DMS114 treated with DMSO at 0.1 percent for 48 hours (cell line): ENCODE measurements at regions not wholly inside any gene's neighbourhood (a gene's known extent, or its start where the extent isn't known, plus 50 kb on each side); places are given as distances from the start of the nearest gene placed in this dataset.

ENCODE experiments used
- DNase-seq: peaks from one replicate; lab custom pipeline; 2025; ENCODE audit not compliant: unreplicated experiment; lab: John Stamatoyannopoulos, UW

DNA sequence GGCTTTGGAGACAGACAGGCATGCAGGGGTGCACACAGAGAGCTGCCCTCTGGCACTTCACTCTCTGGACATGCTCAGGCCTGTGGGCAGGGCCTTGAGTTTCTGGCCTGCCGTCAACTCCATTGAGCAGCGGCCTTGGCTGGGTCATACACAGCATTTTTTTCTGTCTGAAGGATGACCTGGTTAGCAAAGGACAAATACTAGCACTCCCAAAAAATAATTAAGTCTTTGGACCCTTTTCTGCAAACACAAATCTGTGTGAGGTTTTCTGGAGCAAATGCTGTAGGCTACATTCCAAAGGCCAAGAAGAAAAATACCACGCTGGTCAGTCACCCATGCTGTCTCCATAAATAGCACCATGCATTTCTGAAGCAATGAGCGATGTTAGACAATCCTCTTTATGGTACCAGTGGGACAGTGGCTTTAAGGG, 124.7 kb upstream of the CTAGE1 start:
- no peak for DNase-seq

DNA sequence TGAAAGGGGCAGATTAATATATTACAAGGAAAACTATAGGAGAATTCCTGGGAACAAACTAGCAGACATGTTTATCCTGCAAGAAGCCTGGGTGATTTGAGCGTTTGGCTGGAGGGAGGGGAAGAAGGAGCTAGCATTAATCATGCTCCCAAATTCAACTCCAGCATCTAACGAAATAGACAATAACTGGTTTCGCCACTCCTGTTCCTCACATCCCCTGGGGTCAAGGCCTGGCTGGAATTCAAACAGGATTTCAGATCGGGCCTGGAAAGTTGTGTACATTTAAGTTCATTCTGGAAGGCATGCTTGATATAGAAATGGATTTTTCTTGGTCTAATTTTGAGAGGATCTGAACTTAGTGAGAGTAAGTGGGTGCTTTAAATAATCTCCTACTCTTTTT, 126.1 kb upstream of the CTAGE1 start:
- no peak for DNase-seq

DNA sequence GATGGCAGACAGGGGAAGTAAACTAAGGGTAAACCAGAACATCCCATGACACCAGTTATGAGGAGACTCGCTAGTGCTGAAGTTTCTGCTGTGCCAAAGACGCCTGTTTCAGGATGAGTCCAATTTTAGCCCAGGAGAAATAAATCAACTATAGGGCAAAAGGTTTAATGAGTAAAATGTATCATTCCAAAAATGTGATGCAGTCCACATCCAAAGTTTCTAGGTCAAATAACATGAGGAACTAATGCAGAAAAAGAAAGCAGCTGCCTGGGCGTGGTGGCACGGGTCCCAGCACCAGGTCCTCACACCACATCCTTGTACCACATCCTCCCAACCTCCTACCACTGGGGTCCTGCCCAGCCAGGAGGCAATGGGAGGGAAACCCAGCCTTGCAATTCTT, 126.9 kb upstream of the CTAGE1 start:
- no peak for DNase-seq

DNA sequence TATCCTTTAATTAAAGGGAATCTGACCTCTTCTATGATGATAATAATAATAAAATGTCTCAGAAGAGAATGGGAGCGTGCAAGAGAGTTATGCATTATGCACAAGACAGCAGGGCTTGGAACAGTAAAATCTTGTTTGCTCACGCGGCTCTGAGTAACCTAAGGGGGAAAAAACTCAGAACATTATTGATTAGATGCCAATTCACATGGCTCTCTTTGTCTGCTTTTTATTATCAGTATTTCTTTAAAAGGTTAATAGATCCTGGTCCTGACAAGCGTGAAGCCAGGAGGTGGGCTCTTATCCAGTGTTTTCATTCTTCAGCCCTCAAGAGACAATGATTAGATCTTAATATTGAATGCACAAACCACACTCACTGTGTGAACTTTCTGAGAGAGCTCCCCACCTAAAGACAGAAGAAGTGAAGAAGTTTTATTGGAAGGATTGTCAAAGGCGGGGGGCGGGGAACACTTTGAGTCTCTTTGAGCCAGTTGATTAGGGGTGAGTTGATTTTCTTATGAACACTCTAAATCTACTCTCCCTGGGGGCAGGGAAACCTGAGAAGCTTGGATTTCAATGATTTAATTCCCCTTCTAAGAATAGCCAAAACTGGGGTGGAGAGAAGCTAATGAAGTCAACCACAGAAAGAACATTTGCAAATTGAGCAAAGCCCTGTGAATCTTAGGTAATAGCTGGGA, 127.5 kb upstream of the CTAGE1 start:
- no peak for DNase-seq

DNA sequence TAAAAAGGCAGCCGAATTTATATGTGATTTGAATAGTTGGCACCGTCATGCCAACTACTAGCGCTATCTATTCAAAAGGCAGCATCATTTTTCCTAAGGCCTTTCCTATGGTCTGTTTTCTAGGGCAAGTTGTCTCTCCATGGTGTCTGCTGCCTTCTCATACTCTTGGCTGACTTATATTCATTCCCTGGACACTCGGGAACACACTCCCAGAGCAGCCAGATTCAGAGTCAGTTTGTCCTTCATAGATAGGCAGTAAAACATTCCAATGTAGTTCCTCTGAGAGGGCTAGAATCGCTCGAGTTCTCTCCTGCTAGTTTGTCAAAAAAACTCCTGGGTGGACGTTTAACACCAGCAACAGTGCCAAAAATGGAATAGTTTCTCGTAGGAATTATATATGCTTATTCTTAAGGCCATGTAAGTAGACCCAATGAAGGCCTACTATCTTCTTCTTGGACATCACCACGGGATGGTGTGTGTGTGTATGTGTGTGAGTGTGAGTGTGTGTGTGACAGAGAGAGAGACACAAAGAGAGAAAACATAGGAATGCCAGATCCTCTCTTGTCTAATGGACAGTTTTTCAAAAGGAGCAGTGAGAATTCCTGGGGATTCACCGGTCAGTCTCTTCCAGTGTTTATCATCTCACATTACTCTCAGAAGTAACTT, 129.3 kb upstream of the CTAGE1 start:
- DNase-seq: no peak

DNA sequence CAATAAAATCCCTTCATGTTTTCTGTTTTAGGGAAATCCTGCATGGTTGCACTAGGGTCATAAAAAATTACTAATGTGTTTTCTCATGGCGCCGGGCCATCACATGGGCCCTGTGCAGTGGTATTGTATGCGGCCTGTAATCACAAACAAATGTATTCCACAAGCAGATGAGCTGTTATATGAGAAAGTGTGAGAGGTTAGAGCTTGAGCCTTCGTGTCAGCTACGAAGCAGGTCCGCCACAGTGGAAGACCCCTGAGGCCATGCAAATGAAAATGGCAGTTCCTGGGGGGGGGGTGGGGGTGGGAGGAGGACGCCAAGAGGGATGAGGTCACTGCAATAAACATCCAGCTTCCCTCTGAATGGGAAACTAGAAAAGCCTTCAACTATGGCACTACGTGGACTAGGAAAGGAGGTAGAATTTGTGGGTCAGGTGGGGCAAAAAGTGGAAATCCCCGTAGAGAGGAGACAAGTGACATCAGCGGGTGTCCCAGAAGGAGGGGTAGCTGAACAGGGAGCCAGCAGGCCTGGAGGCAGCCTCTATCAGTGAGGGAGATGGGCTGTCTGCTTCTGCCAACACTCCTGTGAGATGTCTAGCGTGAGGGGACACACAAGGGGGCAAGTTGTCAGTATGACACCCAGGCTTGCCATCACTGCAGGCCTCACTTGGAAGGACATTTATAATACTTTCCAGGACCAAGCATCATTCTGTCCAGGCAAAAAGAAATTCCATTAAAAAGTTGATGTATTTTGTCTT, 130.3 kb upstream of the CTAGE1 start:
- DNase-seq: no peak

DNA sequence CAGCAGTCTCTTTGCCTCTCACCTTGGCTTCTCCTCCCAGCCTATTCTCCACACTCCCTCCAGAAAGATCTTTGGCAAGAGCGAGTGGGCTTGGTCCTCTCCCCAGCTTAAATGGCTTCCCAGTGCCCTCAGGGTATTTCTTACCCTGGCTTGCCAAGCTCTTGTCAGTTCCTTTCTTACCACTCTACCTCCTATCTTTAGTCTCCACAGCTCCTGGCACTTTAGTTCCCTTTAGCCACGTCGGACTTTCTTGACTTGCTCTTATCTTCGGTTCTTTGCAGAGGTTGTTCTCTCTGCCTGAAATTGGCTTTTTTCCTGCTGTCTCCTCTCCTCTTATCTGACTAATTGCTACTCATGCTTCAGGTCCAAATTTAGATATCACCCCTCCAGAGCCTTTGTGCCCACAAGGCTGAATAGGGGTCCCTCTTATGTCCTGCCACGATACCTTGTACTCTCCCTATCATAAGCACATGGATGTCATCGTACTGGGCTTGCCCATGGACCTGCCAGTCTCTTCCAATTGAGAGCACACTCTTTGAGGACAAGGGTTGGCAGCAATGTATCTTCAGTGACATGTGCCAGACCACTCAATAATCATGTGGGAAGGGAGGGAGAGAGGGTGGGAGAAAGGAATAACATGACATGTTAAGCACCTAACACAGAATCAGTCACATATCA, 131.7 kb upstream of the CTAGE1 start:
- no peak for DNase-seq

DNA sequence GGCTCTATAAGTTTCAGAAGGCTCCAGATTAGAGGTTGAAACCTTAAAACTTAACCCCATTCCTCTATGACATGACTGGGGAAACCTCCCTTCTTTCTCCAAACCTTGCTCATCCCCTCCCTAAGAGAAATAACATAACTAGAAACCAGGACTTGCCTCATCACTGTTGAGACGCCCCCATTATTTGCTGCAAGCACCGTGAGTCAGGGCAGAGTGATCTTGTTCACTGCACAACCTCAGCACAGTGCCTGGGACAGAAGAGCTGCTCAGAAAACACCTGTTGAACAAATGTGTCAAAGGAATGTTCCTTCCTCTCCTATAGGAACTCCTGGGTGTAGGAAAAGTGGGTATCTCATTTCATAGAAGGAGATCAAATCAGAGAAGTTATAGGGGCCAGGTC, 132.7 kb upstream of the CTAGE1 start:
- DNase-seq: no peak

DNA sequence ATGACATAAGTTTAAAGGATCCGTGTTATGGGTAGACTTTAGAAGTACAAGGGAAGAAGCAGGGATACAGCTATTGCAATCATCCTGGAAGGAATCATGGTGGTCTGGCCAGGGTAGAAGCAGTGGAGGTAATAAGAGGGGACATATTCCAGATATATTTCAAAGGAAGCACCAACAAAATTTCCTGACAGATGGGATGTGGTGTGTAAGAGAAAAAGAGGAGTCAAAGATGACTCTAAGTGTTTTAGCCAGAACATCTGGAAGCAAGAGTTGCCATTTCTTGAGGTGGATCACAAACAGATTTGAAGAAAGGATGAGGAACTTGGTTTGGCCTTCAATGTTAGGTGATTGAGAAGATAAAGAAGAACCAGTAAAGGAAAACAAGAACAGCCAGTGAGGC, 133.1 kb upstream of the CTAGE1 start:
- DNase-seq: no peak

DNA sequence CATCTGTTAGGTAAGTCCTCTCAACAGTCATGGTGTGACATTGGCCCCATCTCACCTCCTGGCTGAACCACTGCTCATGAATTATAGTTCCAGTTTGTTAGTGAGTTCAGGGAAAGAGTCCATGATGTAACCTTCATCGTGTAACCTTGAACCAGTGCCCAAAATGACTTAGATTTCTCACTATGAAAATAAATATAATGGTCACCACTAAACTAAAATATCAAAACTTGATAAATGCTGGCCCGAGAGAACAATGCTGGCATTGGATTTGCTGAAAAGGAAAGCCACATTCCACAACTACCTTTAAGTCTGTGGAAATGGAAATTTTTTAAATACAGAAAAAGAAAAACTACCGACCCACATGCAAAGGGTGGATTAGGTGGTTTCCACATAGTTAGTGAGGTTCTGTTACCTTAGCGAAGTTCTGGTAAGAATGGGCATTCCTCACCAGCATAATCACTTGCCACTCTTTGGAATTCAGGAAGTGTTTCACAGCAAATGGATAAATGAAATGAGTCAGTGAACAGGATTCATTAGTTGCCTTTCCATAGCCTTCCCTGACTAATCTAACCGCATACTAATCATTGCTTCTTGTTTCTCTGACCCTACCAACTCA, 133.9 kb upstream of the CTAGE1 start:
- DNase-seq: no peak

DNA sequence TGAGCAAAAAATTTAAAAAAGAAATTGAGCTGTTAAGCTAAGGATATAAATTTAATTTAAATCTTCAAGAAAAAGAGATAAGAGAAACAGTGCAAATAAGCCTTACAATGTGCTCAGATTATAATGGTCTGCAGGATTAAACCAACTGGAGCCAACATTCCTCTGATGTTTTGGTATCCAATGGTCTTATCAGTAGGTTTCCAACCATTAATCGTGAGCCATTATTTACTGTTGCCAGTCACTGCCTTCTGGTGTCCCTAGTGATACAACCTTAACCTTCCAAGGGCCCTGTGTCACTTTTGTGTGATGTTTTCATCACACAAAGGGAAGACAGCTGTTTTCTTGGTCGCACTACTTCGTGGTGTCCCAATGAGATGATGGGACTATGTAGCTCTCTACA, 134.5 kb upstream of the CTAGE1 start:
- no peak for DNase-seq

DNA sequence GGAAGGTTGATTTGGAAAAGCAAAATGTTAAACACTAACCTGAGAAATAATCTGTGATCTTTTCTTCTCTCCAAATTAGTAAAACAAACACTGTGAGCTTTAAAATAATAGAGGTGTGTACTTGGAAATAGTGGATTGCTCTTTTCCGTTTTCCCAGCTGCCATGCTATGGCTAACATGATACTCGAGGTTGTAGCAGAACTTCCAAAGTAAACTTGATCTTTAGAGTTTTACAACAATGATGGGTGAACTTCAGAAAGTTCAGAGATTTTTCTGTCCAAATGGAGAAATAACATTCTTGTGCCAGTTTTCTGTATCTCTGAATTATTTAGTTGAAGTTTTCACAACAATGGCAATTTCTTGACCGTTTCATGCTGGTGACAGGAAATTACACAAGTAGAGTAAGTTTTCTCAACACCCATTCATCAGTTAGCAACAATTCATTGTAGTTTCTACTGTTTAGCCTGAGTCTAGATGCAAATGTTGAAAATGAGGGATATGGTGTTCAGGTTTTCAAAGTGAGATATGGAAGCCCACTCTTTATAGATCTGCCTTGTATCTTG, 135.3 kb upstream of the CTAGE1 start:
- no peak for DNase-seq

DNA sequence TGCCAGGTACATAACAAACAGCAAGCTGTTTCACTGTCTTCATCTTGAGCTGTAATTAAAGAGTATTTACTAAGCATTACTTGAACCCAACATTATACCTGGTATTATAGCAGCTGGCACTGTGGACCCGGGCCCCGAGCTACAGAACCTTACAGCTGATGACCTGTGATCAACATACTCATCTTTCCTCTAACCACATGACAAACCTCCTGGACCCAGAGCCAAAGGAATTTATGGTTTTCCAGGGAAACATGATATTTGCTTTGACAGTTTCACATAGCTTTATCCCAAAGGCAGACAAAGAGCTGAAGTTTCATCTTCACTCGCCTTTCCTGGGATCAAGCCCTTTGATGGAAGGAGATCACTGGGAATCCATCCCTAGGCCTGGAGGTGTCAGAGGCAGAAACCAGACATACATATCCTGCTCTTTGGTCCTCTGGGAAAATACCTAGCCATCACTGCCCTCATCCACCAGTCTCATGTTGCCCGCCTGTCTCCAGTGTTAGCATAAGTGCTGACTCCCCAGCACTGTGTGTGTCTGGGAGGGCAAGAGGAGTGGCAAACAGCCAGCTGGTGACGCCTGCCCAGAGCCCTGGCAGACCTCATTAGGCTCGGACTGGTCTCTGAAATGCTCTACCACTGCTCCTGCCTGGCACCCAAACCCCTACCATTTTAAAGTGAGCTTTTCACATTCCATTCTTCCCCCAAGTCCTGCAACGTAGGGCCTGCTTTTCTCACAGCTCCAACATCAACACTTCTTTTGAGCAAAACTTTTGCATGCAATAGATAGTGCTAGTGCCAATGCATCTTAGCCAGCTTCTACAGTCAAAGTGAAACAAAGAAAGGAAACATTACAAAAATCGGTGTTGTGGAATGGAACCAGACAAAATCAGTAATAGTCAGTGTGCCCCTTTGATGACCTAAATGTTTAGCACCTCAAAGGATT, 138.8 kb upstream of the CTAGE1 start:
- no peak for DNase-seq

DNA sequence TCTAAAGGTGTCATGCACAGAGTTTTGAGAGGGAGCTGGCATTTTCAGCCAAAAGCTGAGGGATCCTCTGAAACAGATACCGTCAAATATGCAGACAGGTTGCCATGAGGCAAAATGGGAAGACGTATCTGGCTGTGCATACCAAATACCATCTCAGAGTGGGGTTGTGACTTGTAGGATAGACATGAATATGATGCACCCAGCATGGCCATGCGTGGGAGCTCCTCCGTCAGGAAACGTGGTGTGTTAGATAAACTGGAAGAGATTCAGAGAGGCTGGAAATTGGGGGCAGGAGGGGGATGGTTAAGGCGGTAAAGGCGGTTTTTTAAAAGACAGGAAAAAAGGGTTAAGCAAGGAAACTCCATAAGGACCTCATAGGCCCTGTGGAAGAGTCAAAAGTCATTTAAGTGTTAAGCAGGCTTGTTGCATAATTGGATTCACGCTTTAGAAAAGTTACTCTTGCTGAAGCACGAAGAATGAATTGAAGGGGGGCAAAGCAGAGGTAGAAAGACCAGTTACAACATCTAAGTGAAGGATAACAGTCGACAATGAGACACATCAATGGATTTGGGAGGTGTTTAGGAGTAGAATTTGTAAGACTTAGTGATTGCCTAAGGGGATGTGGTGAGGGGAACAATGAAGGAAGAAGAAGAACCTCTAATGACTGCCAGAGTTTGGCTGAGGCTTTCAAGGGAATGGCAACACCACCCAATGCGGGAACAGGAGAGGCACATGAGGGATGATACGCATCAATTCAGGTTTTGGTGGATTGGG, 139.6 kb upstream of the CTAGE1 start:
- DNase-seq: no peak

DNA sequence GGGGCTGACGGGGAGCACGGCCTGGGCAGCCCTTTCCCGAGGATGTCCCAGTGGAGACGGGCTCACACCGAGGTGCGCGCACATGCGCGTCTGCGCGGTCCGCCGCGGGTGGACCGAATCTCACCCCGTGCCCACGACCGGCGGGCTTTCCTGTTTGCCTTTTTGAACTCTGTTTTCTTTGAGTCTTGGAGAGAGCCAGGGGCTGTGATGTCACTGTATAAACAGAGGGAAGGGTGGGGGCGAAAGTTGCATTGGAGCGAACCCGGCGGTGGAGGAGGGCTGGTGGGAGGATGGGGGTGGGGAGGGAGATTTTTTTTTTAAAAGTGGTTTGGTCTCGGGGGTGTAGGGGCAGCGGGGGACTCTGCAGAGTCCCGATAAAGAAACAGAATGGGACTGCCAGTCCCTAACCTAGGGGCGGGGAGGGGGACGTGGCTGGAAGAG, 141.2 kb upstream of the CTAGE1 start:
- DNase-seq: no peak

DNA sequence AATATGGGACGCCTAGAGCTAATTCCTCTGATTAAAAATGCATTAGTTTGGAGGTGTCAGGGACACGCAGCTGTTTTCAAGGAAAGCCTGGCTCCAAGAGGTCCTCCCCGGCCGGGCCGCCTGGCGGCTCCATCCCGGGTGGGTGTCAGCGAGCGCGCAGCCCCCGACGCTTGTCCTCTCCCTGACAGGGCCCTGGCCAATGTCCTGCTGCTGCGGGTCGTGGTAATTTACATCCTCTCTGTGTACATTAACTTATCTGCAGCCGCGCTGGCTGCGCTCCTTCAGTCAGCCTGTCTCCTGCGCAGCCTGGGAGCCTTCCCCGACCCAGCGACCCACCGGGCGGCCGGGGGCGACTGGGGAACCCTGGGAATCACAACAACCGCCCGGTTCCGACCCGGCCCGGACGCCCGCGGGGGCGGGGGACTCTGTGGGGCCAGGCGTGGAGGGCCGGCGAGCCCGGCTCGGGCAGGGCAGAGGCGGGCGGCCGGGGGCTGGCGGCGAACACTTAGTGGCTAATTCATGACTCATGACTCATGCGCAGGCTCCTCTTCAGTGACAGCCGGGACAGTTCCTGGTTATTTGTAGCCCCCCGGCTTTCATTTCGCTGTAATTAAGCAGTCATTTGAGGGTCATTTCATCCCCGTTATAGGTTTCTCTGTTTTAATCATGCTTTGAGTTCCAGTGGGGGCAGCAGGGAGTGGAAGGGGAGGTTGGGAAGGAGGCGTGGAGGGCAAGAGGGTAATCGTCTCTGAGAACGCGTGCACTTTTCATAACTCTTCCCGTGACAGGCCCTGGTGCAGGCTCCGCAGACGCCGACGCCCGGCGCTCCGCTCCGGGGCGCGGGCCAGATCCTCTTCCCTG, 141.9 kb upstream of the CTAGE1 start:
- DNase-seq: no peak

DNA sequence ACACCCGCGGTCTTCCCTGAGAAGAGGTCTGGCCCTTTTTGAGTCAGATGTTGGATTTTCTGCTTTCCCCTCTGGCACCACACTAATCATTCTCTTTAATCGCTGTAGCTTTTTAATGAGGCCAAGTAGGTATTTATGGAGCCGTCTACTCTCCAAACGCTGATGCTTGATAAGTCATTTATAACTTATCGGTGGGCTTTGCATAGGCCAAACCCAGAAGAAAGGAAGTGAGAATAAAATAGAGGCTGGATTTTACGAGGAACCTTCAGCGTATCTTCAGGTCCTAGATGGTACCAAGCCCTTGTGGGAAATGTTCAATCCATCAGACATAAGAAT, 142.5 kb upstream of the CTAGE1 start:
- DNase-seq: no peak

DNA sequence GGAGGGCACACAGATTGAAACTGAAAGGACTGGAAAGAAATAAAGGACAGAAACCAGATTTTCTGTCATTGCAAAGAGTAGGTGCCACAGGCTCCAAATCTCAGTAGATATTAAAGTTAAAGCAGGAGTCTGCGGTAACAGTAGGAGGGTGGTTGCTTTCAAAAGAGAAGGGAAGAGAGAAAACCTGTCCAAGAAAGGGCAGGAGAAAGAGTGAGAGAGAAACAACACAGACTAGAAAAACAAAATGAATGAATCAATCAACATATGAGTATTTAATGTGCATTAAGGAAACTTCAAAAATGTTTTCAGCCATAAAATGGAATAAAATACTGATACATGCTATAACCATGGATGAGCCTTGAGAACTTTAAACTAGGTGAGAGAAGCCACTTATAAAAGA, 143.1 kb upstream of the CTAGE1 start:
- no peak for DNase-seq
